ENCODE measurements at regions not wholly inside any gene's neighbourhood (a gene's known extent, or its start where the extent isn't known, plus 50 kb on each side); places are given as distances from the start of the nearest gene placed in this dataset.
"Not testable (repeated sequence)": the region's sequence is repeated elsewhere in the genome, so short reads cannot be mapped to it uniquely, and the experiment has no call there.

DNA sequence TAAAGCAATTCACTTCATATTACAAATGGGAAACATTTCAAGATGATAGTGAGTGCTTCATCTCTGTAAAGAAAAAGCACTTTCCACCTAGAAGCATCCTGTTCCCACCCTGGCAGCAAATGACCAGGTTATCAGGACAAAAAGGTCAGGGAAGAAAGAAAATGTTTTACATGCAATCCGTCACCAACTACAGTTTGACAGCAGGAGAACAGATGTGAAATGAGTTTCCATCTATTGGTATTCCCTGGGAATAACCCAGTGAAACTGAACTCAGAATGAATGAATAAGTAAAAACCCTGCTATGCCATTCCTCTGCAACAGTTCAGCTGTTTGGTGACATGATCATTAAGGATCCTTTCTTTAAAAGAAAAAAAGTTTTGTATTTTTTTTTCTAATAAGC is 67.6 kb downstream of the HTR1A start:
- DNase-seq (ENCODE audit: low spot score): no peak

- no peak for DNase-seq (ENCODE audit: low spot score)
These were observed 83.5 kb downstream of the HTR1A start for GRCh38 chr5:63878788-63879187.

DNA sequence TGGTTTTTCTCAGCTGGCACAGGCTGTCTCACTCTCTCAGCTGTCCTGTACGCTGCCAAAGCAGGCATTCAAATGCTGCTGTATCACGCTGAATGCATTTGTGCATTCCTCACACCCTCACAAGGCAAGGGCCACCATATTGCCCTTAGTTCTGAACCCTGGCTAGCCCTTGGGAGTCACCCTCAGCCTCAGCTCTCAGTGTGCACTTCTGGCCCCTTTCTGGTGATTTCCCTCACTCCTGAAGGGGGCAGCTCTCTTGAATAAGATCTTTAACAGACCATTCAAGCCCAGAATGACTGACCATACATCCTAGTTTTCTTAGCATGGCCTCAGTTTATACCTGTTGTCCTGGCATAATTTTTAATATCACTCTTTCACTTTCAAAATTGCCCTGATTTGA is 84.3 kb downstream of the HTR1A start:
- DNase-seq (ENCODE audit: low spot score): no peak

DNA sequence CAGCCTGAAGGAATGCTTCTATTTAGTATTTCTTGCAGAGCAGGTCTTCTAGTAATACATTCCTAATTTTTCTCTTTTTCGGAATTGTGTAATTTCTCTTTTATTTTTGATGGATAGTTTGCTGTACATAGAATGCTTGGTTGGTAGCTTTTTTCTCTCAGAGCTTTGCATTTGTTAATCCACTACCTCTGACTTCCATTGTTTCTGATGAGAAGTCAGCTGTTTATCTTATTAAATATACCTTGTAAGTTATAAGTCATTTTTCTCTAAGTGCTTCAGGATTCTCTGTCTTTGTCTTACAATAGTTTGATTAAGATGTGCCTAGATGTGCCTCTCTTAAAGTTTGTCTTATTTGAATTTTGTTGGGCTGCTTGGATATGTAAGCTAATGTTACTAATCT is 101.9 kb downstream of the HTR1A start:
- no peak for DNase-seq (ENCODE audit: low spot score)

- no peak for DNase-seq (ENCODE audit: low spot score)
These were observed 108.2 kb downstream of the HTR1A start for GRCh38 chr5:63854076-63854475.

DNA sequence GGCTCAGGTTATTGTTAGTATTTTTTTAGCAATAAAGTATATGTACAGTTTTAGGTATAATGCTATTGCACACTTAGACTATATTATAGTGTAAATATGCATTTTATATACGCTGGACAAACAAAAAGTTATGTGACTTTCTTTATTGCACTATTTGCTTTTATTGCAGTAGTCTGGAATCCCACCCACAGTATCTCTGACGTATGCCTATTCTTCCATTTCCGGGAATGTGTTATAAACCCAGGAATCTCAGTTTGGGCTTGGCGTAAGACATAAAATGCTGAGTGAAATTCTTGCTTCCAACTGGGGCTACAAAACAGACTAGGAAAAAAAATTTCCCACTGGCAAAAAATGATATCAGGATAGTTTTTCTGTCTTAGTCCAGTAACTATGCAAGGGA is 119.1 kb downstream of the HTR1A start:
- no peak for DNase-seq (ENCODE audit: low spot score)

DNA sequence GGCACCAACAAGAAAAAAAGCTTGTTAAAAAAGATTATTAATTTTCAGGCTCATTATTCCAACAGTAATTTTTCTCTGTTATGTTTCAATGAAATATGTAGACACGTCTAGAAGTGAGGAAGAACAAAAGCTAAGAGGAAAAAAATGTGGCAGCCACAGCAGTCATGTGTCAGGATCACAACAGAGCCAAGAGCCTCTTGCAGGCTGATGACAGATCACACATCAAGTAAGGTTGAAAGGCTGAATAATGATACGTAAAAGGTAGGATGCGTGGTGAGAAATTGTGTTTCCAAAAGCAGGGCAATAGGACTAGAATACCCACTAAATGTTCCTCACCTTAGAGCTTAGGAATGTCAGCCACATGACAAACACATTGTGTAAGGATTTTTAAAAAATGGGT is 124.8 kb downstream of the HTR1A start:
- DNase-seq (ENCODE audit: low spot score): no peak

- no peak for DNase-seq (ENCODE audit: low spot score)
These were observed 130.9 kb downstream of the HTR1A start for GRCh38 chr5:63831381-63831780.

GRCh38 chr5:63825984-63826383 is 136.3 kb downstream of the HTR1A start:
- DNase-seq (ENCODE audit: low spot score): no peak

DNA sequence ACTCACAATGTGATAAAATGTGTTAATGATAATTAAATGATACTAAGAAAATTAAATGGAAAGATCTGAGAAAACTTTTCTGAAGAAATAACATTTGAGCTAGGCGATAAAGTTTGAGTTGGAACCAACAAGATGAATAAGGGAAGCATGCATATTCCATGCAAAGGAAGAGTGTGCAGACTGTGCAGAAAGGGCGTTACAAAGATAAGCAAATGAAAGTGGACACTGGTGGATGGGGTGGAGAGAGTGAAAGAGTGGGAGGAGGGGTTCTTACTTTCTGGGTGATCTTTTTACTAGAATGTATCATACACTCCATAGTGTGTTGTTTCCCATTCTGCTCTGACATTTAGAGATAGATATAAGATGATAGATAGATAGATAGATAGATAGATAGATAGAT is 138.7 kb downstream of the HTR1A start:
- DNase-seq (ENCODE audit: low spot score): no peak

- DNase-seq (ENCODE audit: low spot score): no peak
These were observed 139.6 kb downstream of the HTR1A start for GRCh38 chr5:63822614-63823013.

- no peak for DNase-seq (ENCODE audit: low spot score)
These were observed 141.7 kb downstream of the HTR1A start for GRCh38 chr5:63820577-63820976.

DNA sequence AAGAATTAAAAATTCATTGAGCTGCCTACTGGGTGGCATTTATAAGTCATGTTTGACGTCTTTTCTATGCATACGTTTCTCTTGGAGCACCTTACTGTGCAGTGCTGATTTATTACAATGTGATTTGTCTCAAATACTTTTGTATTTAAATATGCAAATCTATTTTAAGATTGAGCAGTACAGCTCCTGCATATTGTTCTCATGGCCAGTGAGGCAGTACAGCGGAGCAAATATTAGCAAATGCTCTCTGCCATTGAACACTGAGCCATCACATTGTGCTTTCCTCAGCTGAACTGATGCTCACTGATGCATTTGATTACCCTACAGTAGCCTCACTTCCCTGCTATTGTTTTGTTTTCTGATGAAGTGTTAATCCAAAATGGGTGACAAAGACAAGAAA is 149.6 kb downstream of the HTR1A start:
- DNase-seq (ENCODE audit: low spot score): no peak

DNA sequence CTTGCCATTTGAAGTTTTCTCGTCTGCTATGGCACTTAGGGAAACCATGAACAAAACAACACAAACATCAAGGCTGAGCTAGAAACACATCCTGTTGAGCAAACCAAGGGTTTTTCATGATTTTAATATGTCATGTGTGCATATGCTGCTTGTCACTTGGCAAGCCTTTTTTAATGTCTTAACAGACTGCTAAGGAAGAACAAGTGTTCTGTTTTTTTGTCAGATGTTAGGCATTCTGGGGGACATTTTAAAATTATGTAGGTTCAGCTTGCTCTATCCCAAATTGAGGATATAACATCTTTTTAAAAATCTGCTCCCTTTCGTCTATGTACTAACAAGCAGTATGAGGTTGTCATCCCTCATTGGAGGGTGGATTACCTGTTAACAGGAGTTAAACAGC is 150.3 kb downstream of the HTR1A start:
- DNase-seq (ENCODE audit: low spot score): no peak

- DNase-seq (ENCODE audit: low spot score): no peak
These were observed 151.0 kb downstream of the HTR1A start for GRCh38 chr5:63811286-63811685.

DNA sequence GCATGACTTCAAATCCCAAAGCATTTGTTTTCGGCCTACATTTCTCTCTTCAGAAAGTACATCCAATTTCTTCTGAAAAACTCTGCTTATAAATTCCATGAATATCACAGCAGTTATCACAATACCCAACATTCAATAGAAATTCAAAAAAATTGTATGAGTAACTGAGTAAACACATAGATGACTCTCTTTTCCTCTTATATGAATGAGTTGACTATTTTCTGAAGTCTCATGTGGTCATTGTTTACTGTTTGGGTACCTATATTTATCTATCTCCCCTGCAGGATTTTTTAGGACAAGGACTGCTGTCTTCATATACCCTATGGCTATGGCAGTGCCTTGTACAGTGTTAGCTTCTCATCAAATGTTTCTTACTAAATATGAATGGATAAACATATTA is 157.1 kb downstream of the HTR1A start:
- DNase-seq (ENCODE audit: low spot score): no peak

- no peak for DNase-seq (ENCODE audit: low spot score)
These were observed 159.1 kb downstream of the HTR1A start for GRCh38 chr5:63803165-63803564.

DNA sequence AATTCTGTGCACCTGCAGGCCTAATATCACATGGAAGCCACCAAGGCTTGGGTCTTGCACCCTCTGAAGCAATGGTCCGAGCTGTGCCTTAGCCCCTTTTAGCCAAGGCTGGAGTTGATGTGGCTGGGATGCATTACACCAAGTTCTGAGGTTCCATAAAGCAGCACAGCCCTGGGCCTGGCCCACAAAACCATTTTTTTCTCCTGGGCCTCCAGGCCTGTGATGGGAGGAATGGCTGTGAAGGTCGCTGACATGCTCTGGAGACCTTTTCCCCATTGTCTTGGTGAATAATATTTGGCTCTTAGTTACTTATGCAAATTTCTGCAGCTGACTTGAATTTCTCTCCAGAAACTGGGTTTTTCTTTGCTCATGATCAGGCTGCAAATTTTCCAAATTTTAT is 167.3 kb downstream of the HTR1A start:
- no peak for DNase-seq (ENCODE audit: low spot score)

GRCh38 chr5:63794296-63794695 is 167.9 kb downstream of the HTR1A start:
- no peak for DNase-seq (ENCODE audit: low spot score)

DNA sequence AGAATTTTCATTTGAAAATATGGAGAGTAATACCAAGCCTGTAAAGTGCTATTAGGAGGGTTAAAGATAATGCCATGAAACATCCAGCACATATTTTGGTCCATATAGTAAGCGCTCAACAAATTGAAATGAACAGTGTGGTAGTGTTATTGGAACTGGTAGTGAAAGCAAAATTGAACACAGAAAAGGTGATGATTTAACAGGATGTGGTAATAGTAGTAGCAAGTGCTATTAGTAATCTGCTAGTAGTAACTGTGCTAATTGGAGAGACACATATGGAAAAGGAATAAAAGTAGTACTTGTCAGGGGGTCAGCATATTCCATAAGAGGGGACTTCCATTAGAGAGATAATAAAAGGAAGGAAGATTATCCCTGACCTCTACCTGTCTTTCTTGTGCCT is 187.3 kb downstream of the HTR1A start:
- DNase-seq (ENCODE audit: low spot score): no peak

DNA sequence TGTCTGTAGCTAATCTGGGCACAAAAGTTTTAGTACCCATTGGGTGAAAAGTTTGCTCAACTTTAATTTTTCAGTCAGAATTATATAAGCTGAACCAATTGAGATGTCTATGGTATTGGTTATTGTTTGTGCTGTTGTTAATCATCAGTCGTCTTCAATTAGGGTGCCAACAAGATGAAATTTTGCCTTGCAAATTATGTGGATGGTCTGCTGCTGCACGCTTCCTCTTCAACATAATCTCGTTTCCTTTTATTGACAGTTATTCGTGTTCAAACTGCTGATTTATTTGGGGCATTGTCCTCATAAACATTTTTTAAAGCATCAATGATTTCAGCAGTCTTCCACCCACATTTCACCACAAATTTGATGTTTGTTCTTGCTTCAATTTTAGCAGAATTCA is 194.0 kb downstream of the HTR1A start:
- no peak for DNase-seq (ENCODE audit: low spot score)

- no peak for DNase-seq (ENCODE audit: low spot score)
These were observed 201.3 kb downstream of the HTR1A start for GRCh38 chr5:63760965-63761364.

DNA sequence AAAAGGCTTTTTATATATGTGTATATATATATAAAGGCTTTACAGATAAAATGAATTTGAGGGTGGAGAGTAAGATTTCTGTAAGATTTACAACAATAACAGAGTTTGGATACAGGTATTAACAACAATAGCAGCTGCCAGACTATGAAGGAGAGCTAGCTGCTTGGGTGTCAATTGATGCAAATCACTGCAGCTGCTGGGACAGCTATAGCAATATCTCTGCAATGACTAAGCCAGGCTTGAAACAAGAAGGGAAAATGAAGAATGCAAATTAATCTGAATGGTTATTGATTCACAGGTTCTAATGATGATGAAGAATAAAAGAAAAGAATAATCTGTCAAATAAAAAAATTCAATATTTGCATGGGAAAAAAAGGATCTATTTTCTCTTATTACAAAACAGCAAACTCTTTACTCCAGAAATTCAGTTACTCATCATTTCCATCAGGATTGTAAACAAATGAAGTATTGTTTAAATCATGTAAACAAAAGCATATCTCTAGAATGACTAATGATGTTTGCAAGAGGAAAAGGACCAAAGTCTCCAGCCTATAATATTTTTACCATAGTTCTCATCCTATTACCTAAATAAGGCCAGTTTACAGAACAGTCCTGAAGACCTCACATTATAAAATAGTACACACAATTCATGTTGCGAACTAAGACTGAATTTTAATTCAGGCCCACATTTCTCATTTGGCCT is 219.0 kb downstream of the HTR1A start:
- DNase-seq (ENCODE audit: low spot score): no peak

- not testable (repeated sequence) for DNase-seq (ENCODE audit: low spot score)
These were observed 229.4 kb downstream of the HTR1A start for GRCh38 chr5:63732880-63733279.

DNA sequence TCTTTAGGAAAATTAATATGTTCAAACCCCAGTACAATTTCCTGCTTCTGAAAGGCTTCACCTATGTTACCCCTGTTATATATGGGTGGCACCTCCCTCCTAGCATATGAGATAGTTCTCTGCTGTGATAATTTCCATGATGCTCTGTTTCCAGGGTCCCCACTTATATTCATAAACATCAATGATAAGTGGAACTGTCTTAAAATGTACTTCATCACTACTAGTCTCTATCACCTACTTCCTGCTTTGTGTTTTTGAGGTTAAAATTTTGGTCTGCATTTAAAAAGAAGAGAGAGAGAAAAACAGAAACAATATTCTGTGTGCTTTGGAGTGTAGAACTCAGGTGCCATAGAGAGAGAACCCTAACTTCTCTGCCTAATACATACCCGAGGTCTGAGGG is 234.7 kb downstream of the HTR1A start:
- no peak for DNase-seq (ENCODE audit: low spot score)

Measured in D341Med (cell line).